IPS-20b (cell line): ENCODE measurements at regions not wholly inside any gene's neighbourhood (a gene's known extent, or its start where the extent isn't known, plus 50 kb on each side); places are given as distances from the start of the nearest gene placed in this dataset.

Experiments
- H3K27ac ChIP-seq: one replicate; pipeline ENCODE4 v1.5.1; 2013; ENCODE audit warnings: low read length
- H3K27me3 ChIP-seq: 2 replicates; pipeline ENCODE4 v1.6.1; 2013; ENCODE audit warnings: mild to moderate bottlenecking, low read length, inconsistent platforms; ENCODE audit not compliant: insufficient read depth
- H3K36me3 ChIP-seq: 2 replicates; pipeline ENCODE4 v1.6.1; 2013; ENCODE audit warnings: low read depth, mild to moderate bottlenecking, inconsistent platforms, low read length, moderate library complexity; ENCODE audit not compliant: insufficient read depth
- H3K4me1 ChIP-seq: 2 replicates; pipeline ENCODE4 v1.6.1; 2013; ENCODE audit warnings: mild to moderate bottlenecking, control low read depth, inconsistent platforms, low read length, moderate library complexity; ENCODE audit not compliant: insufficient read depth
- H3K4me3 ChIP-seq: 2 replicates; pipeline ENCODE4 v1.5.1; 2013; ENCODE audit warnings: mild to moderate bottlenecking, low read length, inconsistent platforms
- H3K9ac ChIP-seq: 2 replicates; pipeline ENCODE4 v1.6.1; 2013; ENCODE audit warnings: low read depth, mild to moderate bottlenecking, inconsistent platforms, low read length, moderate library complexity
- H3K9me3 ChIP-seq: 2 replicates; pipeline ENCODE4 v1.6.1; 2013; ENCODE audit warnings: mild to moderate bottlenecking, low read depth, low read length, inconsistent platforms; ENCODE audit not compliant: insufficient read depth

DNA sequence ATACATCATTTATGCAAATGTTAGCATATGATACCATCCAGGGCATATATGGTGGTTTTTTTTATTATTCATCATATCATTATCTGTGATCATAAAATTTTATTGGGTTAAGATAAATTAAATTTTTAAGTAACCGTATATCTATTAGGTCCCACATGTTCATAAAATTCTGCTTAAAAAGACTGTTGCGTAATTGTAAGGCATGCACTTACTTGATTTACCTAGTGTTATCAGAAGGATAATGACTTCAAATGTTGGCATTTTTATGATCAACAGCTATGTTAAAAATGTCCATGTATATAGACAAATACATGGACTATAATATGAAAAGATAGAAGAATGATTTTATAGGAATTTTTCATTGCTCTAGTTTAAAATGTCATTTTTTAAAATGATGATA is 1625.5 kb upstream of the CELF4 start:
- Histone ChIP-seq H3K36me3 (no peaks in the 10 kb centered on the region), H3K9ac (no peak overlapping the region), H3K4me1 (no peaks in the 10 kb centered on the region), H3K9me3 (no peaks in the 10 kb centered on the region), H3K27me3 (no peaks in the 10 kb centered on the region), H3K4me3 (no peak overlapping the region), H3K27ac (no peak overlapping the region)

DNA sequence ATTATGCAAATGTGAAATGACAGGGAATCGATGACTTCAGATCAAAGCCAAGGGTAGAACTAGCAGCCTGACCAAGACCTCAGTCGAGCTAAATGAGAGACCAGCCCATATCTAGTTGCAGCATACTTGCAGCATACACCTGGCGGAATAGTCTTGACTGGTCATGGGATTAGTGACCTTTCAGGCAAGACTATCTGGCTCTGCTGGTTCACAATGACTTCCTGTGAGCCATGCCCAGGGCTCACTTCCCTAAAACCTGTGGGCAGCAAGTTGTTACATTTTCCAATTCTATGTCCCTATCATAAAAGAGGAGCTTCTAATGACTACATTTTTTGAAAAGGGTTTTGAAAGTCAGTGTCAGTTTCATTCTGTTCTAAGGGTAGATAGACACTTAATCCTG is 1624.9 kb upstream of the CELF4 start:
- no peaks in the 10 kb centered on the region for H3K4me1 ChIP-seq
- no peak overlapping the region for H3K27ac ChIP-seq
- H3K4me3 ChIP-seq: no peak overlapping the region
- H3K9ac ChIP-seq: no peak overlapping the region
- H3K9me3 ChIP-seq: no peaks in the 10 kb centered on the region
- no peaks in the 10 kb centered on the region for H3K36me3 ChIP-seq
- H3K27me3 ChIP-seq: no peaks in the 10 kb centered on the region

DNA sequence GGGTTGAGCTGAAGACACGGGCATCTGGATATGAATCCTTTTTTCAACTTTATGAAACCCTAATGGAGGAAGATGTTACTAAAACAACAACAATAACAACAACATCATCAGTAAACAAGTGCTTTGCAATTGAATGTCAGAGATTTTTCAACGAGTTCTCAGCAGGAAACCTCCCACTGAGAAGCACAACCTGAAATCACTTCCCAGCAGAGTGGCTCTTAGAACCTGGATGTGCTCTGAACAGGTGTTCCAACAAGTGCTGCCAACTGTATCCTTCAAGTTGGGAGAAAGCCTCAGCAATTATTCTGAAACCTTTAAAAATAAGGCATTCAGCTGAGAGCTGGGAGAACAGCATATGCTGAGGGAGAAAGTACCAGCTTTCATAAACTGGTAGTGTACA is 1622.7 kb upstream of the CELF4 start:
- H3K27ac ChIP-seq: no peak overlapping the region
- H3K4me1 ChIP-seq: no peaks in the 10 kb centered on the region
- no peak overlapping the region for H3K4me3 ChIP-seq
- H3K9ac ChIP-seq: no peak overlapping the region
- no peaks in the 10 kb centered on the region for H3K36me3 ChIP-seq
- no peaks in the 10 kb centered on the region for H3K27me3 ChIP-seq
- H3K9me3 ChIP-seq: no peaks in the 10 kb centered on the region

DNA sequence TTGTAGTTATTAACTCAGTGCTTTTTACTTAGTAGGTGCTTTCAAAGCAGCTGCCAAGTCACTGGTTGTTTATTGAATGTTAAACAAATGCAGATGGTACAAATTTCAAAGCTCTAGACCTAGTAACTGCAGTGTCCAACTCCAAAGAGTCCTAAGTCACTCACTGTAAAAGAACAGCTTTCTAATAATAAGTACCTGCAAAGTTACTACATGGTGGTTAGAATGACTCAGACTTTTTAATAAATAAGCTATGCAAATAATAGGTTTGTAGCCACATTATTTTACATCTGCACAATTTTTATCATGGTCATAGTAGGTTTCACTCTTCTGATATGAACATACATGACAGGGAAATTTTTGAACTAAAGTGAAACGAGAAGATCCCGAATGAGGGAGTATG is 1620.4 kb upstream of the CELF4 start:
- H3K9me3 ChIP-seq: no peaks in the 10 kb centered on the region
- no peak overlapping the region for H3K4me3 ChIP-seq
- no peak overlapping the region for H3K9ac ChIP-seq
- no peaks in the 10 kb centered on the region for H3K36me3 ChIP-seq
- H3K27ac ChIP-seq: no peak overlapping the region
- no peaks in the 10 kb centered on the region for H3K27me3 ChIP-seq
- no peaks in the 10 kb centered on the region for H3K4me1 ChIP-seq

DNA sequence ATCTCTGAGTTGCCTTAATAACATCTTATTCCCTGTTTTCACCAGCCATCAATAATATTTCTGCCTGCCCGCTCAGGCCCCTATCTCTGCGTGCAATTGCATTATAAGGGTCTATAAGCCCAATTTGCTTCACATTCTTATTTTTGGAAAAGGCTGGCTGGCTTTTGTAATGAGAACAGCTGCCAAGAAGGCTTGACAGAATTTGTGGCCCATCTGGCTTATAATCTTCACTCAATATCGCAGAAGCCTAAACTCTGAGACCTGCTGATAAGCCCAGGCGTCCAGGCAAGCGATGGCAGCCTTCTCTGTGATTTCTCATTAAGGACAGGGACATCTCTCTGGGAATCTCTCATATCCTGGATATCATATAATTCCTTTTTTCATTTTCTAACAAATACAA is 1618.6 kb upstream of the CELF4 start:
- H3K9me3 ChIP-seq: no peaks in the 10 kb centered on the region
- H3K27ac ChIP-seq: no peak overlapping the region
- no peaks in the 10 kb centered on the region for H3K4me1 ChIP-seq

DNA sequence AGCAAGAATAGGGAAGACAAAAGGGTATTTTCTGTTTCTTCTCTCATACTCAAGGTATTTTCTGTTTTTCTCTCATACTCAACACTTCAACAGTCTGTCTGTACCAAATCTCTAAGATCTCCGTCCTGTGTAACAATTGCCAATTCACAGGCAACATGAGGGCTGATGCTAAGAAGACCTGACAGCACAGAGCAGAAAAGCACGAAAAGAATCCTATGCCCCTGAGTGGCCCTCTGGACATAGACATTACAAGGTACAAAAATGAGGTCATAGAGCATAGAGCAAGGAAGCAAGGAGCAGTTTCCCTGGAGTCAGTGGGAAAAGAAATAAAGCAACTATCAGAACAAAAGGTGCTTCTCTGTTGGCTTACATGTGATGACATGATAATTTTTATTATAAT is 1612.6 kb upstream of the CELF4 start:
- Histone ChIP-seq H3K9ac (no peak overlapping the region), H3K27me3 (no peaks in the 10 kb centered on the region), H3K9me3 (no peaks in the 10 kb centered on the region), H3K27ac (no peak overlapping the region), H3K4me1 (no peaks in the 10 kb centered on the region), H3K4me3 (no peak overlapping the region), H3K36me3 (no peaks in the 10 kb centered on the region)

More for the DNA sequence above, 1618.6 kb upstream of the CELF4 start:
- H3K4me3 ChIP-seq: no peak overlapping the region
- H3K36me3 ChIP-seq: no peaks in the 10 kb centered on the region
- no peak overlapping the region for H3K9ac ChIP-seq
- no peaks in the 10 kb centered on the region for H3K27me3 ChIP-seq

DNA sequence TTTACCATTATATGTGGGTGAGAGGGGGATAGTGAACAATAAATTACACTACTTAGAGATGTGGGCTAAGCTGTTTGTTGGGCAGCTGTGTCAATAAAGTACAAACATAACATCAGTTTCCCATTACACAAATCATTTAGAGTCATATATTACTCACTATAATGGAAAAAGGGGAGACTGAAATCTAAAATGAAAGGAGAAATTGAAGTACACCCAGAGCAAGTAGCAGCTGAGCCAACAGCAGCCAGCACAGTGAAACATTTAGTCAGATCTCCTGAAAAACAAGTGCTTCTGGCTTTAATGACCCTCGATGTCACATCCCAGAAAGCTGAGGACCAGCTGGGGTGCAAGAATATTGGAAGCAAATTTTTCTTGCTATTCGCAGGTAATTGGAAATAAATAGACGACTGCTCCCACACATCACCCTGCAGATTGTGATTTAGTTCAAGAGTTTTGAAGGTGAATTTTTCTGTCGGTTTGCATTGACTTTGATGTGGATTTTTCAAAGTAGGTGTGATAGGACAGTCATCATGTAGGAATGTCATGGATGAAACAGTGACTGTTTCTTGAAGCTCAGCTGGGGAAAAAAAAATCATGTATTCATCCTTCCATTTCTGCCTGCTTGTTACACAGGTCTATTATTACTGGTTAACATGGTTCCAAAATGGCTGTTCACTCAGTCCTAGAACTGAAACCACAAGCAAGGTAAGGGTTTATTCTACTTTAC is 1607.3 kb upstream of the CELF4 start:
- H3K9ac ChIP-seq: no peak overlapping the region
- H3K4me3 ChIP-seq: no peak overlapping the region
- H3K9me3 ChIP-seq: no peaks in the 10 kb centered on the region

DNA sequence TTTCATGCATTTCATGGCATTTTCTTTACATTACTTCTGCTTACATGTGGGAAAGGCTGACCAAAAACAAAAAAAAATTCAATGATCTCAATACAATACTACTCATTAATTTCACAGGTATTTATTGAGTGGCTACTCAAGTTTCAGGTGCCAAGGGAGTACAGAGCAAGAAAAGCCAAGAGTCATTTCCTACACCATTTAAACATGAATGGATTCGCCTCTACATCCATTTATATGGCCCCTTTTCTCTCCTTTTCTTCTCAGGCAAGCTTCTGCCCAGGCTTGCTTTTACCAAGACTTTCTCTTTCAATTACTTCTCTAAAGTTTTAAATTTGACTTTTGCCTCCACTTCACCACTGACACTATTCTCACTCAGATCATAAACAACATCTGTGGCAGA is 1603.1 kb upstream of the CELF4 start:
- peaks cover 8% of the 10 kb centered on the region; the same call in 1 of the 2 replicates for H3K4me1 ChIP-seq
- H3K4me3 ChIP-seq: peak overlapping the region; percentile 7; the same call in 1 of the 2 replicates
- no peaks in the 10 kb centered on the region for H3K36me3 ChIP-seq
- no peaks in the 10 kb centered on the region for H3K27me3 ChIP-seq
- H3K9ac ChIP-seq: no peak overlapping the region
- H3K9me3 ChIP-seq: no peaks in the 10 kb centered on the region
- peak overlapping the region; percentile 5 for H3K27ac ChIP-seq

More for the DNA sequence above, 1607.3 kb upstream of the CELF4 start:
- Histone ChIP-seq H3K27ac (no peak overlapping the region), H3K4me1 (peaks cover 8% of the 10 kb centered on the region; the same call in 1 of the 2 replicates), H3K36me3 (no peaks in the 10 kb centered on the region), H3K27me3 (no peaks in the 10 kb centered on the region)

DNA sequence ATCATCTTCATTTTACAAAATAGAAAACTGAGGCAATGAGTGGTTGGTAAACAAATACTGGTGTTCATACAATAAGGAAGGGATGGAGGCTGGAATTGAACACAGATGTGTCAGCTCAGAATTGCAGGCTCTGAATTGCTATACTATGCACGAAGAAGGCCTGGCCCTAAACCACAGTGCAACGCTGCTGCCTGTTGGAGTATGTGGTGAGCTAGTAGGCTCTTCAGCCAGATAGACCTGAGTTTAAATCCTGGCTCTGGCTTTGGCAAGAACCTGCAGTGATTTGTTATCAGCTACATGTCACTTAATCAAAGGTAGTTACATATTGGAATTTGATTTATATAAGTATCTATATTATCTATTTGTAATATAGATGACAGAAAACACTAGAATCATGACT is 1602.4 kb upstream of the CELF4 start:
- no peak overlapping the region for H3K4me3 ChIP-seq
- no peaks in the 10 kb centered on the region for H3K9me3 ChIP-seq
- no peak overlapping the region for H3K9ac ChIP-seq
- H3K36me3 ChIP-seq: no peaks in the 10 kb centered on the region
- no peak overlapping the region for H3K27ac ChIP-seq
- H3K4me1 ChIP-seq: peaks cover 8% of the 10 kb centered on the region; the same call in 1 of the 2 replicates
- H3K27me3 ChIP-seq: no peaks in the 10 kb centered on the region

DNA sequence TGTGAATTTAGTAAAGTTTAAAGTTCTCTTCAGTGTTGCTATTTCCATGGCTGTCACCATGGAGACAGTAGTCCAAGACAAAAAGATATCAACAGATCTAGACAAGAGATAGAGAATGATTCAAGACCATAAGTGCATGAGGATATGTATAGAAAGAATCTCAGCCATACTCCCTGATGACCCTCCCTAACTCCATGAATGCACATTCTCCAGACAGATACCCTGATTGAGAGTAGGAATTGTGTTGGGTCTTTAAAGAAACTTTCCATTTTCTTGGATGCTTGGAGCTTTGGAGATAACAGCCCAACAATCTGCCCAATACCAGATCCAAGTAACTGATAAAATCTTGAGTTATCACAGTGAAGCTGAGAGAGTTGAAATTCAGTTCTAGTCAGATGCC is 1601.2 kb upstream of the CELF4 start:
- H3K9me3 ChIP-seq: no peaks in the 10 kb centered on the region
- no peak overlapping the region for H3K27ac ChIP-seq
- H3K4me1 ChIP-seq: peaks cover 8% of the 10 kb centered on the region; the same call in 1 of the 2 replicates
- H3K9ac ChIP-seq: no peak overlapping the region
- H3K4me3 ChIP-seq: no peak overlapping the region
- no peaks in the 10 kb centered on the region for H3K27me3 ChIP-seq
- no peaks in the 10 kb centered on the region for H3K36me3 ChIP-seq

DNA sequence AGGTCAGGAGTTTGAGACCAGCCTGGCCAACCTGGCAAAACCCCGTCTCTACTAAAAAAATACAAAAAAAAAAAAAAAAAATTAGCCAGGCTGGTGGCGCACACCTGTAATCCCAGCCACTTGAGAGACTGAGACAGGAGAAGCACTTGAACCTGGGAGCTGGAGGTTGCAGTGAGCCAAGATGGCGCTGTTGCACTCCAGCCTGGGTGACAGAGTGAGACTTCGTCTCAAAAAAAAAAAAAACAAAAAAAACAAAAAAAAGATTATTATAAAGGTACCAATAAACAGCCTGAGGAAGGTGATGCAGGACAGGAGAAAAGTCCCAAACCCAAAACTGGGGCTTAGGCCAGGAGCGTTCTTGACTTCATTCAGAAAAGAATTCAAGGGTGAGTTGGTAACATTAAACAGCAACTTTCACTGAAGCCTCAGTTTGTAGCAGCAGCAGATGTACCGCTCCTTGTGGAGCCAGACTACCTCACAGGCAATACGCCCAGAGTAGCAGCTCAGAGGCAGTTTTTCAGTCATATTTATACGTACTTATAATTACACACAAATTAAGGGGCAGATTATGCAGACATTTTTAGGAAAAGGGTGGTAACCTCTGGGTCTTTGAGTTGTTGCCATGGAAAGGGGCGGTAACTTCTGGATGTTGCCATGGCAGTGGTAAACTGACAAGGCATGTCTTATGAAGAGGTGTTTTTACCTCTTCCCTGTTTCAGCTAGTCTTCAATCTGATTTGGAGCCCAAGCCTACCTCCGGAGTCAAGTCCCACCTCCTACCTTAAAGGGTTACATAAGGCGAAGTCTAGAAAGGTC is 1596.6 kb upstream of the CELF4 start:
- Histone ChIP-seq H3K27ac (no peak overlapping the region), H3K36me3 (no peaks in the 10 kb centered on the region), H3K4me3 (no peak overlapping the region), H3K27me3 (no peaks in the 10 kb centered on the region), H3K9me3 (no peaks in the 10 kb centered on the region; the same call in 1 of the 2 replicates), H3K4me1 (no peaks in the 10 kb centered on the region), H3K9ac (no peak overlapping the region)
